OCI-LY1 (cell line): ENCODE measurements at regions not wholly inside any gene's neighbourhood (a gene's known extent, or its start where the extent isn't known, plus 50 kb on each side); places are given as distances from the start of the nearest gene placed in this dataset.

Source experiments
- H2AFZ ChIP-seq: fragments of 200-600 bp; sonication (generic), shearing (Covaris generic); 2 replicates; pipeline ENCODE4 v1.6.0; 2014; ENCODE audit warnings: antibody characterized with exemption, mild to moderate bottlenecking, low read length
- H3F3A ChIP-seq: fragments of 200-600 bp; sonication (generic), shearing (Covaris generic); 2 replicates; pipeline ENCODE4 v1.6.0; 2014; ENCODE audit warnings: mild to moderate bottlenecking, antibody characterized with exemption, low read length, moderate library complexity; ENCODE audit not compliant: insufficient read depth
- H3K27ac ChIP-seq: fragments of 200-600 bp; sonication (generic); 2 replicates; pipeline ENCODE4 v1.5.1; 2014; ENCODE audit warnings: low read length, mixed run types, mild to moderate bottlenecking, low read depth; ENCODE audit not compliant: poor library complexity, severe bottlenecking
- H3K27me3 ChIP-seq: fragments of 200-600 bp; sonication (generic); 2 replicates; pipeline ENCODE4 v1.6.0; 2014; ENCODE audit warnings: antibody characterized with exemption, mild to moderate bottlenecking, low read length, moderate library complexity; ENCODE audit not compliant: insufficient read depth
- H3K36me3 ChIP-seq: fragments of 200-600 bp; sonication (generic); 2 replicates; pipeline ENCODE4 v1.6.1; 2014; ENCODE audit warnings: mild to moderate bottlenecking, antibody characterized with exemption, low read length, moderate library complexity, mixed read lengths; ENCODE audit not compliant: insufficient read depth
- H3K4me1 ChIP-seq: fragments of 200-600 bp; sonication (generic); 2 replicates; pipeline ENCODE4 v1.5.1; 2014; ENCODE audit warnings: mild to moderate bottlenecking, low read length, moderate library complexity; ENCODE audit not compliant: insufficient read depth, severe bottlenecking
- H3K4me2 ChIP-seq: fragments of 200-600 bp; sonication (generic), shearing (Covaris generic); 2 replicates; pipeline ENCODE4 v1.6.1; 2014; ENCODE audit warnings: low read length
- H3K4me3 ChIP-seq: fragments of 200-600 bp; sonication (generic); 2 replicates; pipeline ENCODE4 v1.5.1; 2014; ENCODE audit warnings: low read length, low read depth, mild to moderate bottlenecking, mixed read lengths; ENCODE audit not compliant: poor library complexity, severe bottlenecking
- H3K79me2 ChIP-seq: fragments of 200-600 bp; shearing (Covaris generic); 2 replicates; pipeline ENCODE4 v1.6.1; 2016; ENCODE audit warnings: mixed run types, low read length, mixed read lengths; ENCODE audit not compliant: insufficient read depth
- H3K9ac ChIP-seq: fragments of 200-600 bp; sonication (generic), shearing (Covaris generic); 2 replicates; pipeline ENCODE4 v1.6.1; 2014; ENCODE audit warnings: mild to moderate bottlenecking, low read length, mixed read lengths
- H3K9me2 ChIP-seq: fragments of 200-600 bp; sonication (generic), shearing (Covaris generic); 2 replicates; pipeline ENCODE4 v1.6.1; 2014; ENCODE audit warnings: low read depth, mild to moderate bottlenecking, low read length, mixed read lengths
- H3K9me3 ChIP-seq: fragments of 200-600 bp; shearing (Covaris generic); 2 replicates; pipeline ENCODE4 v1.6.1; 2014; ENCODE audit warnings: low read length, mixed read lengths
- H4K20me1 ChIP-seq: fragments of 200-600 bp; sonication (generic), shearing (Covaris generic); 2 replicates; pipeline ENCODE4 v1.6.0; 2016; ENCODE audit warnings: mild to moderate bottlenecking, low read length; ENCODE audit not compliant: insufficient read depth
- CTCF ChIP-seq: fragments of 200-600 bp; sonication (generic), shearing (Covaris generic); IDR thresholded peaks from 2 replicates; pipeline ENCODE4 v1.5.1; 2017; ENCODE audit warnings: mild to moderate bottlenecking, antibody characterized with exemption, low read length, moderate library complexity, mixed read lengths
- EZH2 ChIP-seq: fragments of 200-600 bp; sonication (generic), shearing (Covaris generic); IDR thresholded peaks from 2 replicates; pipeline ENCODE4 v1.8.0; 2017; ENCODE audit warnings: borderline replicate concordance, mixed run types, mild to moderate bottlenecking, antibody characterized with exemption, low read length, moderate library complexity, mixed read lengths

GRCh38 chr4:79237851-79238250 is 88.0 kb downstream of the NAA11 start:
- H3K36me3 ChIP-seq: no peaks in the 10 kb centered on the region
- no peak overlapping the region for H3K4me2 ChIP-seq
- H3F3A ChIP-seq: no peaks in the 10 kb centered on the region
- no peaks in the 10 kb centered on the region for H3K4me1 ChIP-seq
- no peaks in the 10 kb centered on the region for H3K9me3 ChIP-seq
- no peaks in the 10 kb centered on the region for H3K79me2 ChIP-seq
- H3K9ac ChIP-seq: no peak overlapping the region
- TF ChIP-seq CTCF (no peak), EZH2 (no peak)
- H2AFZ ChIP-seq: no peak overlapping the region
- no peaks in the 10 kb centered on the region for H4K20me1 ChIP-seq
- H3K9me2 ChIP-seq: no peaks in the 10 kb centered on the region
- H3K4me3 ChIP-seq: no peak overlapping the region
- no peak overlapping the region for H3K27ac ChIP-seq
- H3K27me3 ChIP-seq: no peaks in the 10 kb centered on the region

GRCh38 chr4:79236785-79237184 is 89.1 kb downstream of the NAA11 start:
- H3K4me3 ChIP-seq: no peak overlapping the region
- no peaks in the 10 kb centered on the region for H3K36me3 ChIP-seq
- no peaks in the 10 kb centered on the region for H4K20me1 ChIP-seq
- no peak overlapping the region for H3K27ac ChIP-seq
- H3K9me3 ChIP-seq: no peaks in the 10 kb centered on the region
- no peaks in the 10 kb centered on the region for H3K79me2 ChIP-seq
- no peak overlapping the region for H2AFZ ChIP-seq
- no peak overlapping the region for H3K9ac ChIP-seq
- H3K9me2 ChIP-seq: no peaks in the 10 kb centered on the region
- no peak overlapping the region for H3K4me2 ChIP-seq
- TF ChIP-seq CTCF (no peak), EZH2 (no peak)
- H3F3A ChIP-seq: no peaks in the 10 kb centered on the region
- H3K27me3 ChIP-seq: no peaks in the 10 kb centered on the region
- no peaks in the 10 kb centered on the region for H3K4me1 ChIP-seq

DNA sequence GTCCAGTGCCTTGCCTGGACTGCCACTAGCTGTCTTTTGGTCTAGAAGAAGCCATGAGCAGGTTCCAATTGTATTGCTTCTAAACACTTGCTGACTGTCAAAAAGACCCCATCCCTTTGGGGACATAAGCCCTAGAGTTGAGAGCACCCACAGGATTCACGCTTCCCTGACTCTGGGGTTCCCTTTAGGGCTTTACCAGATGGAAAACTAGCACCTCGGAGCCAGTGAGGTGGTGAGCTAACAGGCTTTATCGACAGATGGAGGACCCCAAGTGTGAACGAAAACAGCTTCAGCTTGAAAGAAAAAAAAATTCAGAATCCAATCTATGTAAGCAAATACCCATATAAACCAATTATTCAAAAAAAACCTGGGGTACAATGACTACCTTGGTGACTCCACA is 90.8 kb downstream of the NAA11 start:
- H3K9me2 ChIP-seq: no peaks in the 10 kb centered on the region
- H3K4me2 ChIP-seq: no peak overlapping the region
- H3K9me3 ChIP-seq: no peaks in the 10 kb centered on the region
- no peak overlapping the region for H2AFZ ChIP-seq
- no peaks in the 10 kb centered on the region for H3F3A ChIP-seq
- no peaks in the 10 kb centered on the region for H3K79me2 ChIP-seq
- no peaks in the 10 kb centered on the region for H3K36me3 ChIP-seq
- H3K9ac ChIP-seq: no peak overlapping the region
- no peaks in the 10 kb centered on the region for H4K20me1 ChIP-seq
- no peaks in the 10 kb centered on the region for H3K4me1 ChIP-seq
- no peak for TF ChIP-seq EZH2
- H3K27ac ChIP-seq: no peak overlapping the region
- H3K4me3 ChIP-seq: no peak overlapping the region
- H3K27me3 ChIP-seq: no peaks in the 10 kb centered on the region

DNA sequence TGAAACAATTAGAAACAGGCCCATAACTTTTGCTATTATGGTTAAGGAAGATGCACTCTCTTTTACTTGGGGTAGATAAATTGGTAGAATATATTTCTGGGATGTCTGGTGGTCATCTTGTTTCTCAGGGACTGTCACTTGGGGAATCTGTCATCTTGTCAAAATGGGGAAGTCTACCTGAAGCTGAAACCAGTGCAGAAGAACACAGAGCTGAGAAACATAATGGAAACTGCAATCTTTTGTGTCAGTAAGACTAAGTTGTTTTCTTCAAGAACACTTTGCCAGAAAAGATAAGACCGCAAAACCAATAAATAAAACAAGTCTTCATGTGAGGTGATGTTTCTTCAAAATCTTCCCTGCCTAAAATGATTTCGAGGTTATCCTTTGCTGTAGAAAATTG is 92.0 kb downstream of the NAA11 start:
- Histone ChIP-seq H3F3A (no peaks in the 10 kb centered on the region), H3K4me2 (no peak overlapping the region), H3K9me2 (no peaks in the 10 kb centered on the region), H3K4me1 (no peaks in the 10 kb centered on the region), H3K36me3 (no peaks in the 10 kb centered on the region), H3K4me3 (no peak overlapping the region), H4K20me1 (no peaks in the 10 kb centered on the region), H3K27me3 (no peaks in the 10 kb centered on the region), H3K27ac (no peak overlapping the region), H2AFZ (no peak overlapping the region), H3K79me2 (no peaks in the 10 kb centered on the region), H3K9me3 (no peaks in the 10 kb centered on the region), H3K9ac (no peak overlapping the region)
- no peak for TF ChIP-seq CTCF
- no peak for TF ChIP-seq EZH2
